Kidney glomerular epithelial cell (primary cell): ENCODE measurements at regions not wholly inside any gene's neighbourhood (a gene's known extent, or its start where the extent isn't known, plus 50 kb on each side); places are given as distances from the start of the nearest gene placed in this dataset.
"Not testable (repeated sequence)": the region's sequence is repeated elsewhere in the genome, so short reads cannot be mapped to it uniquely, and the experiment has no call there.

ENCODE experiments used
- DNase-seq: peaks from one replicate; lab custom pipeline; 2025; lab: John Stamatoyannopoulos, UW

GRCh38 chr11:134944131-134944530 is 532.1 kb upstream of the B3GAT1 start:
- DNase-seq = no peak

- no peak for DNase-seq
These were observed 531.5 kb upstream of the B3GAT1 start for GRCh38 chr11:134943544-134943943.

GRCh38 chr11:134942681-134943080 is 530.6 kb upstream of the B3GAT1 start:
- no peak for DNase-seq

GRCh38 chr11:134941936-134942600 is 530.0 kb upstream of the B3GAT1 start:
- DNase-seq = peak; percentile 20

GRCh38 chr11:134941326-134941725 is 529.3 kb upstream of the B3GAT1 start:
- DNase-seq = no peak

GRCh38 chr11:134940441-134941126 is 528.5 kb upstream of the B3GAT1 start:
- no peak for DNase-seq

- DNase-seq = no peak
These were observed 527.9 kb upstream of the B3GAT1 start for GRCh38 chr11:134939905-134940304.

GRCh38 chr11:134939031-134939430 is 527.0 kb upstream of the B3GAT1 start:
- no peak for DNase-seq

GRCh38 chr11:134938212-134938611 is 526.2 kb upstream of the B3GAT1 start:
- no peak for DNase-seq

- DNase-seq = not testable (repeated sequence)
These were observed 525.2 kb upstream of the B3GAT1 start for GRCh38 chr11:134937193-134937592.

- no peak for DNase-seq
These were observed 520.7 kb upstream of the B3GAT1 start for GRCh38 chr11:134932761-134933160.

- DNase-seq = no peak
These were observed 513.4 kb upstream of the B3GAT1 start for GRCh38 chr11:134925432-134925831.

- DNase-seq = no peak
These were observed 511.4 kb upstream of the B3GAT1 start for GRCh38 chr11:134923441-134923840.

GRCh38 chr11:134921938-134922337 is 509.9 kb upstream of the B3GAT1 start:
- DNase-seq = no peak

GRCh38 chr11:134920851-134921608 is 509.0 kb upstream of the B3GAT1 start:
- no peak for DNase-seq

GRCh38 chr11:134916421-134917213 is 504.6 kb upstream of the B3GAT1 start:
- no peak for DNase-seq

GRCh38 chr11:134915881-134916280 is 503.8 kb upstream of the B3GAT1 start:
- DNase-seq = no peak

GRCh38 chr11:134915212-134915611 is 503.2 kb upstream of the B3GAT1 start:
- no peak for DNase-seq

GRCh38 chr11:134913999-134914590 is 502.1 kb upstream of the B3GAT1 start:
- no peak for DNase-seq

- DNase-seq = no peak
These were observed 501.3 kb upstream of the B3GAT1 start for GRCh38 chr11:134913391-134913790.

- no peak for DNase-seq
These were observed 499.6 kb upstream of the B3GAT1 start for GRCh38 chr11:134911514-134912180.
